ENCODE measurements at regions not wholly inside any gene's neighbourhood (a gene's known extent, or its start where the extent isn't known, plus 50 kb on each side); places are given as distances from the start of the nearest gene placed in this dataset.

- Histone ChIP-seq H3K27ac (no peak overlapping the region), H3K9me3 (no peaks in the 10 kb centered on the region), H3K4me1 (no peaks in the 10 kb centered on the region), H3K36me3 (no peaks in the 10 kb centered on the region), H3K27me3 (no peaks in the 10 kb centered on the region), H3K4me3 (replicated peaks in 1 of 3) (no peak overlapping the region)
- DNase-seq = no peak
- intact Hi-C loops (cut with DNase I) = no loop called here
- 49 to 56% methylated on average over 7 of the region's 7 CpGs for WGBS, 2 donors
- TF ChIP-seq CTCF (IDR thresholded peaks at IDR 0.05) (no peak), POLR2A (IDR thresholded peaks at IDR 0.05) (no peak)
Observed at GRCh38 chr7:67821116-67821515, 824.5 kb downstream of the TYW1 start.

- Histone ChIP-seq H3K27ac (no peak overlapping the region), H3K27me3 (no peaks in the 10 kb centered on the region)
- TF ChIP-seq POLR2A (IDR thresholded peaks at IDR 0.05) (no peak), CTCF (IDR thresholded peaks at IDR 0.05) (no peak)
Observed at GRCh38 chr7:67823345-67823744, 826.7 kb downstream of the TYW1 start.

GRCh38 chr7:67825356-67825755 is 828.7 kb downstream of the TYW1 start:
- 91 to 96% methylated on average over 1 of the region's 1 CpG for WGBS, 2 donors
- no peak overlapping the region for H3K27ac ChIP-seq
- H3K27me3 ChIP-seq = no peaks in the 10 kb centered on the region
- TF ChIP-seq CTCF (IDR thresholded peaks at IDR 0.05) = no peak
- no peak for TF ChIP-seq POLR2A (IDR thresholded peaks at IDR 0.05)
- H3K9me3 ChIP-seq = no peaks in the 10 kb centered on the region
- no peaks in the 10 kb centered on the region for H3K4me1 ChIP-seq
- no peak for DNase-seq
- H3K4me3 ChIP-seq (replicated peaks in 1 of 3) = no peak overlapping the region
- H3K36me3 ChIP-seq = no peaks in the 10 kb centered on the region
- intact Hi-C loops (cut with DNase I) = no loop called here

More at GRCh38 chr7:67823345-67823744, 826.7 kb downstream of the TYW1 start:
- intact Hi-C loops (cut with DNase I) = no loop called here
- no peaks in the 10 kb centered on the region for H3K9me3 ChIP-seq
- no peaks in the 10 kb centered on the region for H3K36me3 ChIP-seq
- no peaks in the 10 kb centered on the region for H3K4me1 ChIP-seq
- 58 to 74% methylated on average over 4 of the region's 4 CpGs for WGBS, 2 donors
- no peak overlapping the region for H3K4me3 ChIP-seq (replicated peaks in 1 of 3)
- no peak for DNase-seq

DNA sequence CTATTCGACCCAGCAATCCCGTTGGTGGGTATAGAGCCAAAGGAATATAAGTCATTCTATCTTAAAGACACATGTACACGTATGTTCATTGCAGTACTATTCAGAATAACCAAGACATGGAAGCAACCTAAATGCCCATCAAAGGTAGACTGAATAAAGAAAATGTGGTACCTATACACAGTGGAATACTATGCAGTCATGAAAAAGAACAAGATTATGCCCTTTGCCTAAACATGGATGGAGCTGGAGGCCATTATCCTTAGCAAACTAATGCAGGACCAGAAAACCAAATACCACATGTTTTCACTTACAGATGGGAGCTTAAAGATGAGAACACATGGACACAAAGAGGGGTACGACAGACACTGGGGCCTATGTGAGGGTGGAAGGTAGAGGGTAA is 845.3 kb downstream of the TYW1 start:
- H3K27me3 ChIP-seq = no peaks in the 10 kb centered on the region
- H3K36me3 ChIP-seq = no peaks in the 10 kb centered on the region
- intact Hi-C loops (cut with DNase I) = no loop called here
- H3K4me1 ChIP-seq = no peaks in the 10 kb centered on the region
- DNase-seq = no peak
- 93 to 95% methylated on average over 4 of the region's 4 CpGs for WGBS, 2 donors
- H3K9me3 ChIP-seq = no peaks in the 10 kb centered on the region
- TF ChIP-seq CTCF (IDR thresholded peaks at IDR 0.05) (no peak), POLR2A (IDR thresholded peaks at IDR 0.05) (no peak)
- H3K4me3 ChIP-seq (replicated peaks in 1 of 3) = no peak overlapping the region
- H3K27ac ChIP-seq = no peak overlapping the region

- no peaks in the 10 kb centered on the region for H3K36me3 ChIP-seq
- H3K27ac ChIP-seq = no peak overlapping the region
- H3K9me3 ChIP-seq = no peaks in the 10 kb centered on the region
- TF ChIP-seq CTCF (IDR thresholded peaks at IDR 0.05) (no peak), POLR2A (IDR thresholded peaks at IDR 0.05) (no peak)
- H3K27me3 ChIP-seq = no peaks in the 10 kb centered on the region
- H3K4me3 ChIP-seq (replicated peaks in 1 of 3) = no peak overlapping the region
- DNase-seq = no peak
- 81% methylated on average over 4 of the region's 4 CpGs for WGBS, 2 donors
- intact Hi-C loops (cut with DNase I) = no loop called here
- H3K4me1 ChIP-seq = no peaks in the 10 kb centered on the region
Observed at GRCh38 chr7:67842571-67842970, 845.9 kb downstream of the TYW1 start.
